SU-DHL-6 (cell line): ENCODE measurements at regions not wholly inside any gene's neighbourhood (a gene's known extent, or its start where the extent isn't known, plus 50 kb on each side); places are given as distances from the start of the nearest gene placed in this dataset.

ENCODE experiments used
- EZH2phosphoT487 ChIP-seq: fragments of 200-600 bp; sonication (generic), shearing (Covaris generic); conservative IDR thresholded peaks from 2 replicates; pipeline ENCODE4 v1.6.1; 2018; ENCODE audit warnings: mild to moderate bottlenecking, antibody characterized with exemption, low read length, moderate library complexity, mixed read lengths
- TF ChIP-seq, protein P1 (sequence below): fragments of 200-600 bp; sonication (generic); IDR thresholded peaks from one replicate; pipeline ENCODE4 v1.5.1; 2017; ENCODE audit warnings: antibody characterized with exemption, mild to moderate bottlenecking, low read length, moderate library complexity; ENCODE audit not compliant: insufficient read depth, poor library complexity, severe bottlenecking

DNA sequence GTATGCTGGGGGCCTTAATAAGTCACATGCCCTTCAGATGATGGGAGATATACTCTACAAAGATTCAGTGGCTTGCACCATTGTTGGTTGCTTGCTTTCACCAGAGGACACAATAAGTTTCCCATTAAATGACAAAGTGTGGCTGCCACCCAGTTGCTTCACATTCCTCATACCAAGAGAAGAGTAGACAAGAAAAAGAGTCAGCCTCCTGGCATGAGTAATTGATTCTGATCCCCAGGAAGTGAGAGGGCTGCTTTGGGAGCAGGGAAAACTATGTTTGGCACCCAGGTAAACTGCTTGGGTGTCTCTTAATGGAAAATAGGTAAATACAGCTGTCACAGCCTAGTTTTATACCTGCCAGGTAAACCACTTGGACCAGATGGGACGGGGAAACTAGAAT lies 66.7 kb upstream of the IL6 start:
- TF ChIP-seq, protein P1, sequence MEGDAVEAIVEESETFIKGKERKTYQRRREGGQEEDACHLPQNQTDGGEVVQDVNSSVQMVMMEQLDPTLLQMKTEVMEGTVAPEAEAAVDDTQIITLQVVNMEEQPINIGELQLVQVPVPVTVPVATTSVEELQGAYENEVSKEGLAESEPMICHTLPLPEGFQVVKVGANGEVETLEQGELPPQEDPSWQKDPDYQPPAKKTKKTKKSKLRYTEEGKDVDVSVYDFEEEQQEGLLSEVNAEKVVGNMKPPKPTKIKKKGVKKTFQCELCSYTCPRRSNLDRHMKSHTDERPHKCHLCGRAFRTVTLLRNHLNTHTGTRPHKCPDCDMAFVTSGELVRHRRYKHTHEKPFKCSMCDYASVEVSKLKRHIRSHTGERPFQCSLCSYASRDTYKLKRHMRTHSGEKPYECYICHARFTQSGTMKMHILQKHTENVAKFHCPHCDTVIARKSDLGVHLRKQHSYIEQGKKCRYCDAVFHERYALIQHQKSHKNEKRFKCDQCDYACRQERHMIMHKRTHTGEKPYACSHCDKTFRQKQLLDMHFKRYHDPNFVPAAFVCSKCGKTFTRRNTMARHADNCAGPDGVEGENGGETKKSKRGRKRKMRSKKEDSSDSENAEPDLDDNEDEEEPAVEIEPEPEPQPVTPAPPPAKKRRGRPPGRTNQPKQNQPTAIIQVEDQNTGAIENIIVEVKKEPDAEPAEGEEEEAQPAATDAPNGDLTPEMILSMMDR: no peak
- no peak for TF ChIP-seq EZH2phosphoT487
